ENCODE measurements at regions not wholly inside any gene's neighbourhood (a gene's known extent, or its start where the extent isn't known, plus 50 kb on each side); places are given as distances from the start of the nearest gene placed in this dataset.

GRCh38 chr5:53323511-53323910 lies 156.9 kb upstream of the FST start:
- no peak for TF ChIP-seq EZH2phosphoT487 (IDR thresholded peaks at IDR 0.05; ENCODE audit: insufficient read depth, low read depth)
- TF ChIP-seq EZH2 (IDR thresholded peaks at IDR 0.05; ENCODE audit: insufficient read depth, poor library complexity, severe bottlenecking), result no peak

Data from GM23248 (cell line).